Activated CD4-positive, alpha-beta T cell treated with anti-CD3 and anti-CD28 coated beads, Interleukin-2, amount 10 ng/mL, durations not matched to agents 7 days and 5 days (primary cell): ENCODE measurements at regions not wholly inside any gene's neighbourhood (a gene's known extent, or its start where the extent isn't known, plus 50 kb on each side); places are given as distances from the start of the nearest gene placed in this dataset.

ENCODE experiments used
- CTCF ChIA-PET: fragments of 350-600 bp; sonication (Branson Sonifier 250); formaldehyde crosslinking; loops from one replicate; lab custom pipeline; 2021; ENCODE audit warnings: antibody characterized with exemption; lab: Charles Lee
- POLR2A ChIA-PET: fragments of 350-600 bp; sonication (Branson Sonifier 250); formaldehyde crosslinking; loops from one replicate; lab custom pipeline; 2021; ENCODE audit warnings: antibody characterized with exemption; lab: Charles Lee
- DNase-seq: peaks from one replicate; pipeline ENCODE4 v3.0.0-alpha.2; 2020
- H3K27ac Mint-ChIP-seq: one replicate; pipeline ENCODE4 v1.8.0; 2021; ENCODE audit warnings: mild to moderate bottlenecking, moderate library complexity, mixed read lengths
- H3K27me3 Mint-ChIP-seq: one replicate; pipeline ENCODE4 v1.8.0; 2021; ENCODE audit warnings: mixed read lengths
- H3K36me3 Mint-ChIP-seq: one replicate; pipeline ENCODE4 v1.8.0; 2021; ENCODE audit warnings: low read depth, mixed read lengths
- H3K4me1 Mint-ChIP-seq: one replicate; pipeline ENCODE4 v1.8.0; 2021; ENCODE audit warnings: mixed read lengths
- H3K4me3 Mint-ChIP-seq: one replicate; pipeline ENCODE4 v1.8.0; 2021; ENCODE audit warnings: mild to moderate bottlenecking, moderate library complexity, mixed read lengths
- H3K9me3 Mint-ChIP-seq: one replicate; pipeline ENCODE4 v1.8.0; 2021; ENCODE audit warnings: mixed read lengths

GRCh38 chr3:34363881-34364280, 565.5 kb downstream of the PDCD6IP start:
- no peak for DNase-seq
- H3K27me3 Mint-ChIP-seq: no peaks in the 10 kb centered on the region
- POLR2A ChIA-PET: no interaction called here
- H3K4me1 Mint-ChIP-seq: peaks cover 9% of the 10 kb centered on the region
- CTCF ChIA-PET: interaction anchor here (1.1 kb wide), 1 partner anchor 58 kb away, joined by 3 read pairs; no protein-coding TSS in a partner anchor
- no peaks in the 10 kb centered on the region for H3K36me3 Mint-ChIP-seq
- no peak overlapping the region for H3K27ac Mint-ChIP-seq
- H3K4me3 Mint-ChIP-seq: no peak overlapping the region
- no peaks in the 10 kb centered on the region for H3K9me3 Mint-ChIP-seq

DNA sequence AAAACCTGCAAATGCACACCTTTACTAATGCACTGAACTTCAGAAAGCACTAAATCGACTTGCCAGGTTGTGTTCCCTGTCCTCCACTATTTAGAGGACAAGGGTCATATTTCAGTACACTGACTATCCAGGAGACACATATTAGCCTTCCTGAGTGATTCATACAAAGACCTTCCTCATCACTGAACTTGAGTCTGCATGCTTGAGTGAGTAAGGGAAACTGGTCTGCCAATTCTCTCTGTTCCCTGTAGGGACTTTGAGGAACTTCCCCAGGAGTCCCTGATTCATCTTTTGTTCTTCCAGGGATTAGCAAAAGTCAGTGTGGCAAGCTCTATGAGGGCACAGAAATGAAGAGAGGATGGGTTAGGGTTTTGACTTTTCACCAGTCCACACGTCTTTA, 565.9 kb downstream of the PDCD6IP start:
- CTCF ChIA-PET: interaction anchor here (1.1 kb wide), 1 partner anchor 58 kb away, joined by 3 read pairs; no protein-coding TSS in a partner anchor
- no peak overlapping the region for H3K4me3 Mint-ChIP-seq

DNA sequence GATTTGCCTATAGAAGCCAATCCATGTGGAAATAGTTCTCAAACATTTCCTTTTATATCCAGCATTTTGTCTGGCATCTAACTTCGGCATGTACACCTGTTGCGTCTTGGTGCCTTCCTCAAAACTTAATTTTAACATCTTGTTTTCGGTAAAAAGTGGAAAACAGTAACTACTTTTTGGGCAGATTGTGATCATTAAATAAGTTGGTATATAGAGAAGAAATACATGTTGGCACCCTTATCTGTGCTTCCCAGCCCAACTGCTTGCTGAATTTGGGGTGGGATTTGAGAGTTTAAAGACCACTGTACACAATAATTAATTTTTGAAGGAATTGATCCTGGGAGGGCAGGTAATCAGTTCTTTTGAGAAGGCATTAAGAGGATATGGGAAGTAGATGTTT, 566.8 kb downstream of the PDCD6IP start:
- Mint-ChIP-seq H3K36me3 (no peaks in the 10 kb centered on the region), H3K4me3 (no peak overlapping the region), H3K27ac (no peak overlapping the region), H3K27me3 (no peaks in the 10 kb centered on the region), H3K4me1 (peaks cover 9% of the 10 kb centered on the region), H3K9me3 (no peaks in the 10 kb centered on the region)
- ChIA-PET CTCF (no interaction called here), POLR2A (no interaction called here)
- no peak for DNase-seq

More for the DNA sequence above, 565.9 kb downstream of the PDCD6IP start:
- Mint-ChIP-seq H3K4me1 (peaks cover 9% of the 10 kb centered on the region), H3K36me3 (no peaks in the 10 kb centered on the region), H3K9me3 (no peaks in the 10 kb centered on the region), H3K27ac (no peak overlapping the region), H3K27me3 (no peaks in the 10 kb centered on the region)
- POLR2A ChIA-PET: no interaction called here
- no peak for DNase-seq

GRCh38 chr3:34365771-34366170, 567.3 kb downstream of the PDCD6IP start:
- DNase-seq: no peak
- H3K4me1 Mint-ChIP-seq: peaks cover 9% of the 10 kb centered on the region
- no peaks in the 10 kb centered on the region for H3K36me3 Mint-ChIP-seq
- ChIA-PET POLR2A (no interaction called here), CTCF (no interaction called here)
- no peaks in the 10 kb centered on the region for H3K27me3 Mint-ChIP-seq
- H3K27ac Mint-ChIP-seq: no peak overlapping the region
- H3K9me3 Mint-ChIP-seq: no peaks in the 10 kb centered on the region
- H3K4me3 Mint-ChIP-seq: no peak overlapping the region

DNA sequence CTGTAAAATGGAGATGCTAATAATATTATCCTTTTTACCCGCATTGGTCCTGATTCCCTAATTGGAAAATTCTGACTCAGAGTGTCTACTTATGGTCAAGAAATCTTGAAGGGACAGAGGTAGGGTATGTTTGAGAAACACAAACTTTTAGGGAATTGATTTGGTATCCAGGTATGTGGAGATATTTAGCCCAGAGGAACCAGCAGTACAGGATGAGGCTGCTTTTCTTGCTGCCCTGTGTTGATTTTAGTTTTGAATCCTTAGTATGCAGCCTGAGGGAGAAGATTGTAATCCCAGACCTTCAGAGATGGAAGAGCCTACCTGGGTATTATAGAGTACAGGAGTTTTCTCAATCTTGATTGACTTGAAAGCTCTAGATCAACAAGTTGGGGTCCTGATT, 569.1 kb downstream of the PDCD6IP start:
- Mint-ChIP-seq H3K4me1 (peaks cover 1% of the 10 kb centered on the region), H3K27me3 (no peaks in the 10 kb centered on the region), H3K36me3 (no peaks in the 10 kb centered on the region), H3K9me3 (no peaks in the 10 kb centered on the region), H3K4me3 (no peak overlapping the region), H3K27ac (no peak overlapping the region)
- no peak for DNase-seq
- CTCF ChIA-PET: interaction anchor here (0.8 kb wide), 1 partner anchor 14 kb away, joined by 4 read pairs; no protein-coding TSS in a partner anchor
- POLR2A ChIA-PET: no interaction called here

- no peak overlapping the region for H3K4me3 Mint-ChIP-seq
- no peaks in the 10 kb centered on the region for H3K4me1 Mint-ChIP-seq
- H3K27me3 Mint-ChIP-seq: no peaks in the 10 kb centered on the region
- CTCF ChIA-PET: no interaction called here
- H3K9me3 Mint-ChIP-seq: no peaks in the 10 kb centered on the region
- H3K36me3 Mint-ChIP-seq: no peaks in the 10 kb centered on the region
- POLR2A ChIA-PET: no interaction called here
- DNase-seq: no peak
- no peak overlapping the region for H3K27ac Mint-ChIP-seq
Observed at GRCh38 chr3:34374521-34374920, 576.1 kb downstream of the PDCD6IP start.

- no peak overlapping the region for H3K4me3 Mint-ChIP-seq
- CTCF ChIA-PET: no interaction called here
- H3K27me3 Mint-ChIP-seq: no peaks in the 10 kb centered on the region
- H3K4me1 Mint-ChIP-seq: no peaks in the 10 kb centered on the region
- POLR2A ChIA-PET: no interaction called here
- H3K36me3 Mint-ChIP-seq: no peaks in the 10 kb centered on the region
- no peak for DNase-seq
- no peak overlapping the region for H3K27ac Mint-ChIP-seq
- H3K9me3 Mint-ChIP-seq: no peaks in the 10 kb centered on the region
Observed at GRCh38 chr3:34376691-34377090, 578.3 kb downstream of the PDCD6IP start.

DNA sequence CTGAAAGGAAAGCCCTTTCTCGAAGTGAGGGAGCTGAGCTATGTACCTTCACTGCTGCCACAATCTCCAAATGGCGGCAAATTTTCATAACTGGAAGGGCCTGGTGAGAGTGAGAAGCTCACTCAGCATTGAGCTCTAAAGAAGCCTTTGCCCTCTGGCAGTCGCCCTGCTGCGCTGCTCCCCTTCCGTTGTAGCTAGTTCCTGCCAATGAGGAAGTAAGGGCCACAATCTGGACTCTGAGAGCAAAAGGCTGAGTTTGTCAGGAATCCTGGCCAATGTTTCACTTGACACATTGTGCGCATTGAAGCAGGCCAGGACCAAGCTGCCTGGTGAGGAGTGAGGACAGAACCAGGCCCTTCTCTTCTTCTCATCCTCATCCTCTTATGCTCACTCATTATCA, 579.5 kb downstream of the PDCD6IP start:
- Mint-ChIP-seq H3K36me3 (no peaks in the 10 kb centered on the region), H3K9me3 (no peaks in the 10 kb centered on the region), H3K4me1 (no peaks in the 10 kb centered on the region), H3K27me3 (no peaks in the 10 kb centered on the region), H3K4me3 (no peak overlapping the region), H3K27ac (no peak overlapping the region)
- POLR2A ChIA-PET: no interaction called here
- CTCF ChIA-PET: no interaction called here
- no peak for DNase-seq

GRCh38 chr3:34381243-34381642, 582.8 kb downstream of the PDCD6IP start:
- no peak for DNase-seq
- Mint-ChIP-seq H3K4me1 (no peaks in the 10 kb centered on the region), H3K9me3 (no peaks in the 10 kb centered on the region), H3K4me3 (no peak overlapping the region), H3K27ac (no peak overlapping the region), H3K36me3 (no peaks in the 10 kb centered on the region), H3K27me3 (no peaks in the 10 kb centered on the region)
- ChIA-PET CTCF (interaction anchor here (1.0 kb wide), 1 partner anchor 14 kb away, joined by 4 read pairs; no protein-coding TSS in a partner anchor), POLR2A (no interaction called here)

- Mint-ChIP-seq H3K9me3 (no peaks in the 10 kb centered on the region), H3K36me3 (no peaks in the 10 kb centered on the region), H3K4me3 (no peak overlapping the region), H3K4me1 (no peaks in the 10 kb centered on the region), H3K27ac (no peak overlapping the region), H3K27me3 (no peaks in the 10 kb centered on the region)
- ChIA-PET CTCF (no interaction called here), POLR2A (no interaction called here)
- DNase-seq: no peak
Observed at GRCh38 chr3:34382859-34383258, 584.4 kb downstream of the PDCD6IP start.

GRCh38 chr3:34386309-34386708, 587.9 kb downstream of the PDCD6IP start:
- H3K36me3 Mint-ChIP-seq: no peaks in the 10 kb centered on the region
- ChIA-PET CTCF (no interaction called here), POLR2A (no interaction called here)
- no peaks in the 10 kb centered on the region for H3K9me3 Mint-ChIP-seq
- no peaks in the 10 kb centered on the region for H3K27me3 Mint-ChIP-seq
- no peaks in the 10 kb centered on the region for H3K4me1 Mint-ChIP-seq
- no peak for DNase-seq
- no peak overlapping the region for H3K4me3 Mint-ChIP-seq
- H3K27ac Mint-ChIP-seq: no peak overlapping the region

- ChIA-PET CTCF (interaction anchor here (0.6 kb wide), 1 partner anchor 66 kb away, joined by 4 read pairs; no protein-coding TSS in a partner anchor), POLR2A (no interaction called here)
- Mint-ChIP-seq H3K4me3 (no peak overlapping the region), H3K36me3 (no peaks in the 10 kb centered on the region), H3K27me3 (no peaks in the 10 kb centered on the region), H3K4me1 (no peaks in the 10 kb centered on the region), H3K27ac (no peak overlapping the region), H3K9me3 (no peaks in the 10 kb centered on the region)
- no peak for DNase-seq
Observed at GRCh38 chr3:34387826-34388564, 589.6 kb downstream of the PDCD6IP start.

DNA sequence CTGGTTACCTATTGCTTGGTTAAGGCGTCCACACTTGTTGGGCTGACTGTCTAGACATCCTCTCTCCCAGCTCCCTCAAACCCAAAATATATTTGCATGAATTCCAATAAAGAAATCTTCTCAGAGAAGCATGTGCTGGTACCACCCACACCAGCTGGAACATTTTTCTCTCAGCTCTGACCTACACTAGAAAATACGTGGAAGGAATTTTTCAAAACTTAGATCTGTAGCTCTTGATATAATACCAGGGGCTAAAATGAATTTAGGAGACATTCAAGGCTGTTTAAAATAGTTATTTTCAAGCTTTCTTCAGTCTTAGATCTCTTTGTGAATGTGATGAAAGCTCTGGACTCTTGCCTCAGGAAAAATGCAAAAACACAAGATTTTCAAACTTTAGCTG, 590.4 kb downstream of the PDCD6IP start:
- no peaks in the 10 kb centered on the region for H3K4me1 Mint-ChIP-seq
- H3K4me3 Mint-ChIP-seq: no peak overlapping the region
- no peaks in the 10 kb centered on the region for H3K36me3 Mint-ChIP-seq
- ChIA-PET CTCF (no interaction called here), POLR2A (no interaction called here)
- no peak for DNase-seq
- H3K9me3 Mint-ChIP-seq: no peaks in the 10 kb centered on the region
- H3K27me3 Mint-ChIP-seq: no peaks in the 10 kb centered on the region
- H3K27ac Mint-ChIP-seq: no peak overlapping the region
